WTC11 (cell line): ENCODE measurements at regions not wholly inside any gene's neighbourhood (a gene's known extent, or its start where the extent isn't known, plus 50 kb on each side); places are given as distances from the start of the nearest gene placed in this dataset.

ENCODE experiments used
- CTCF ChIP-seq: fragments of 200-600 bp; IDR thresholded peaks from 2 replicates; pipeline ENCODE4 v1.8.0; 2022; ENCODE audit warnings: antibody characterized with exemption
- PREB ChIP-seq: sonication (generic); formaldehyde crosslinking; IDR thresholded peaks from 2 replicates; pipeline ENCODE4 v1.8.1; 2022; ENCODE audit warnings: mild to moderate bottlenecking, missing genetic modification reagents, moderate library complexity, borderline replicate concordance
- TEAD1 ChIP-seq: sonication (generic); formaldehyde crosslinking; IDR thresholded peaks from 2 replicates; pipeline ENCODE4 v1.8.0; 2022; ENCODE audit warnings: mild to moderate bottlenecking, missing genetic modification reagents
- ZNF416 ChIP-seq: fragments of 250-450 bp; sonication (Bioruptor Pico); IDR thresholded peaks from 2 replicates; pipeline ENCODE4 v1.9.0; 2021; ENCODE audit warnings: mild to moderate bottlenecking, inconsistent platforms

- TF ChIP-seq PREB (CRISPR knock-in tag) (no peak), CTCF (no peak), ZNF416 (CRISPR knock-in tag) (no peak), TEAD1 (no peak)
Measured at GRCh38 chr11:22510010-22510409, 115.6 kb downstream of the FANCF start.
